ENCODE measurements at regions not wholly inside any gene's neighbourhood (a gene's known extent, or its start where the extent isn't known, plus 50 kb on each side); places are given as distances from the start of the nearest gene placed in this dataset.

DNA sequence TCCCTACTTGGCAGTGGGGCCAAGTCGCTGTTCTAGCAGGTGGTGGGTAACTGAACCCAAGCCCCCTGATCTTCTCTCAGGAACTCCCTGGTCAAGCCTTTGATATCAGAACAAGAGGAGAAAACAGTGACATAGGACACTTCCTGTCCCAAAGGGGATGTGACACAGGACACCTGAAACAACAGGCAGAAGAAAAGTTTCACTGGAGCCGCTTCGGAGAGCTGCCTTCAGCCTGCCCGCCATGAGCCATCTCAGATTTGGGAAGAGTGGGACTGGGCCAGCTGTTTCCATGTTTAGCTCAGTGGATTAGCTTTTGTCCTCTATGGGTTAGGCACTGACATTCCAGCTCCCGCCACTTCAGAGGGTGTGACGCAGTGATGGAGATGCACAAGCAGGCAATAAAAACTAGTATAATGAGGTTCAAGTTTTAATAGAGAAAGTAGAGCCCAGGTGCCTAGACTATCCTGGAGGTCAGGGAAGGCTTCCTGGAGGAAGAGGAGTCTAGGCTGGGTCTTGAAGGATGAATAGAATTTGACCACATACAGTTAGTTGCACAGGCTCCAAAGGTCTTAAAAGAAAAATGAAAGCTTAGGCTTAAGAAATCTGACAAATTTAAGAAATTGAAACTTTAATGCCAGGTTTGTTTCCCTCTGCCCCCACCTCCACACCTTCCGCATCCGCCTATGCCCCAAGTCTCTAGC, 104.1 kb upstream of the SPRY4 start (continued):
- TF ChIP-seq, protein P1, sequence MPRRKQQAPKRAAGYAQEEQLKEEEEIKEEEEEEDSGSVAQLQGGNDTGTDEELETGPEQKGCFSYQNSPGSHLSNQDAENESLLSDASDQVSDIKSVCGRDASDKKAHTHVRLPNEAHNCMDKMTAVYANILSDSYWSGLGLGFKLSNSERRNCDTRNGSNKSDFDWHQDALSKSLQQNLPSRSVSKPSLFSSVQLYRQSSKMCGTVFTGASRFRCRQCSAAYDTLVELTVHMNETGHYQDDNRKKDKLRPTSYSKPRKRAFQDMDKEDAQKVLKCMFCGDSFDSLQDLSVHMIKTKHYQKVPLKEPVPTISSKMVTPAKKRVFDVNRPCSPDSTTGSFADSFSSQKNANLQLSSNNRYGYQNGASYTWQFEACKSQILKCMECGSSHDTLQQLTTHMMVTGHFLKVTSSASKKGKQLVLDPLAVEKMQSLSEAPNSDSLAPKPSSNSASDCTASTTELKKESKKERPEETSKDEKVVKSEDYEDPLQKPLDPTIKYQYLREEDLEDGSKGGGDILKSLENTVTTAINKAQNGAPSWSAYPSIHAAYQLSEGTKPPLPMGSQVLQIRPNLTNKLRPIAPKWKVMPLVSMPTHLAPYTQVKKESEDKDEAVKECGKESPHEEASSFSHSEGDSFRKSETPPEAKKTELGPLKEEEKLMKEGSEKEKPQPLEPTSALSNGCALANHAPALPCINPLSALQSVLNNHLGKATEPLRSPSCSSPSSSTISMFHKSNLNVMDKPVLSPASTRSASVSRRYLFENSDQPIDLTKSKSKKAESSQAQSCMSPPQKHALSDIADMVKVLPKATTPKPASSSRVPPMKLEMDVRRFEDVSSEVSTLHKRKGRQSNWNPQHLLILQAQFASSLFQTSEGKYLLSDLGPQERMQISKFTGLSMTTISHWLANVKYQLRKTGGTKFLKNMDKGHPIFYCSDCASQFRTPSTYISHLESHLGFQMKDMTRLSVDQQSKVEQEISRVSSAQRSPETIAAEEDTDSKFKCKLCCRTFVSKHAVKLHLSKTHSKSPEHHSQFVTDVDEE (CRISPR knock-in tag; IDR thresholded peaks at IDR 0.05) = no peak
- no peak for TF ChIP-seq RARB (CRISPR knock-in tag; IDR thresholded peaks at IDR 0.05)
- TF ChIP-seq CSRNP3 (CRISPR knock-in tag; IDR thresholded peaks at IDR 0.05) = no peak
- TF ChIP-seq POU6F1 (CRISPR knock-in tag; IDR thresholded peaks at IDR 0.05; ENCODE audit: borderline replicate concordance, low read depth) = no peak

DNA sequence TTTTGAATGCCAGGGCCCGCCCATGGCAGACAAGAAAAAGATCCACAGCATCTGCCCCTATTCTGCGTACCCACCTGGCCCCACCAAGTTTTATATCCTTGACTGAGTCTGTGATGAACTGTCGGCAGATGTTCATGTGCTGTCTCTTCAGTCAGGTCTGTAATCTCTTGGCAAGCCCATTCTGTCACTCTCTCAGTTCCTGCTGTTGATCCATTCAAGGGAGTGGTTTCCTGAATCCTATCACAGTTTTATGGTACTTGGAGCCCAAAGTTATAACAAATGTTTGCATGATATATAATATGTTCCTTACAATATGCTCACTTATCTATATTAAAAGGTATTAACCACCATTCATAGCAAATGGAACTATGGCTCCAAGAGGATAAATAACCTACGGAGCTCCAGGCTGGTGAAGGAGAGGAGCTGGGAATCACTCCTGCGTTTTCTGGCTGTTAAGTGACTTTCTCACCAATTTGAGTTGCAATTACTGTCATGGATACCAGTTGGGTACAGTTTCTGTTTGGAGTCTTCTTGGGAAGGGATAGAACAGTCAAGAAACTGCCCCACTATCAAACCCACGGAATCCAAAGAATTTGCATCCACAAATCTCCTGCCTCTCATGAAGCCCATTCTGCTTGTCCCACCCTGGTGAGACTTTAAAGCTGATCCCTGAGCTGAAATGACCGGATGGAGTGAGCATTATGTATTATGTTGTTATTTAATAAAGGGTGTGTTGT, 103.4 kb upstream of the SPRY4 start:
- ATAC-seq = no peak
- TF ChIP-seq, protein P2, sequence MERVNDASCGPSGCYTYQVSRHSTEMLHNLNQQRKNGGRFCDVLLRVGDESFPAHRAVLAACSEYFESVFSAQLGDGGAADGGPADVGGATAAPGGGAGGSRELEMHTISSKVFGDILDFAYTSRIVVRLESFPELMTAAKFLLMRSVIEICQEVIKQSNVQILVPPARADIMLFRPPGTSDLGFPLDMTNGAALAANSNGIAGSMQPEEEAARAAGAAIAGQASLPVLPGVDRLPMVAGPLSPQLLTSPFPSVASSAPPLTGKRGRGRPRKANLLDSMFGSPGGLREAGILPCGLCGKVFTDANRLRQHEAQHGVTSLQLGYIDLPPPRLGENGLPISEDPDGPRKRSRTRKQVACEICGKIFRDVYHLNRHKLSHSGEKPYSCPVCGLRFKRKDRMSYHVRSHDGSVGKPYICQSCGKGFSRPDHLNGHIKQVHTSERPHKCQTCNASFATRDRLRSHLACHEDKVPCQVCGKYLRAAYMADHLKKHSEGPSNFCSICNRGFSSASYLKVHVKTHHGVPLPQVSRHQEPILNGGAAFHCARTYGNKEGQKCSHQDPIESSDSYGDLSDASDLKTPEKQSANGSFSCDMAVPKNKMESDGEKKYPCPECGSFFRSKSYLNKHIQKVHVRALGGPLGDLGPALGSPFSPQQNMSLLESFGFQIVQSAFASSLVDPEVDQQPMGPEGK (CRISPR knock-in tag; IDR thresholded peaks at IDR 0.05; ENCODE audit: borderline replicate concordance) = no peak
- TF ChIP-seq ZC3H10 (CRISPR knock-in tag; IDR thresholded peaks at IDR 0.05) = no peak
- TF ChIP-seq BACH2 (CRISPR knock-in tag; IDR thresholded peaks at IDR 0.05; ENCODE audit: borderline replicate concordance) = no peak
- TF ChIP-seq ZNF8 (CRISPR knock-in tag; IDR thresholded peaks at IDR 0.05) = no peak
- TF ChIP-seq POU6F1 (CRISPR knock-in tag; IDR thresholded peaks at IDR 0.05; ENCODE audit: borderline replicate concordance, low read depth) = no peak
- no peak for TF ChIP-seq ISL1 (CRISPR knock-in tag; IDR thresholded peaks at IDR 0.05)
- no peak for TF ChIP-seq ZNF70 (CRISPR knock-in tag; IDR thresholded peaks at IDR 0.05)
- no peak for TF ChIP-seq ZFP30 (CRISPR knock-in tag; IDR thresholded peaks at IDR 0.05)
- TF ChIP-seq ESRRG (CRISPR knock-in tag; IDR thresholded peaks at IDR 0.05) = no peak
- no peak for TF ChIP-seq ZNF565 (CRISPR knock-in tag; conservative IDR thresholded peaks at IDR 0.05; ENCODE audit: low read depth)
- no peak for TF ChIP-seq OSR1 (CRISPR knock-in tag; IDR thresholded peaks at IDR 0.05)
- TF ChIP-seq CSDC2 (CRISPR knock-in tag; IDR thresholded peaks at IDR 0.05) = no peak
- no peak for TF ChIP-seq ZFP3 (CRISPR knock-in tag; IDR thresholded peaks at IDR 0.05)
- TF ChIP-seq TOX (CRISPR knock-in tag; IDR thresholded peaks at IDR 0.05; ENCODE audit: borderline replicate concordance) = no peak

DNA sequence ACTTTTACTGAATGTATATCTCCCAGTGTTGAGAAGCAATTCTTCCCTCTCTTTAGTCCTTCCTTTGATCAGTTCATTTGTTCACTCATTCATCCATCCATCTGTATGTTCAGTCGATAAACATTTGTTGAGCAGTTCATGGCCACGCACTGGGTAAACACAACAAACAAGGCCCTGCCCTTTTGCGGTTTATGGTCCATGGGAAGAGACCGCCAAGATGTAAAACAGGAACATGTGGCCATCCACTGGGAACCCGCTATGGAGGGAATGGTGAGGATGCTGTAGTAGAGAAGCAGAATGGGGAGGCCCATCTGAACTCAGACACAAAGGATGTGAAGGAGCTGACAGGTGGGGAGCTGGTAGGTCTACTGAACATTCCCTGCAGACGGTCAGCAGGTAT, 102.7 kb upstream of the SPRY4 start:
- no peak for ATAC-seq
- no peak for TF ChIP-seq ZNF70 (CRISPR knock-in tag; IDR thresholded peaks at IDR 0.05)
- no peak for TF ChIP-seq RARB (CRISPR knock-in tag; IDR thresholded peaks at IDR 0.05)
- no peak for TF ChIP-seq SNAI2 (CRISPR knock-in tag; IDR thresholded peaks at IDR 0.05)
- TF ChIP-seq ARNTL (CRISPR knock-in tag; IDR thresholded peaks at IDR 0.05; ENCODE audit: borderline replicate concordance, low read depth) = no peak
- TF ChIP-seq GLIS3 (CRISPR knock-in tag; IDR thresholded peaks at IDR 0.05) = no peak
- no peak for TF ChIP-seq ESRRG (CRISPR knock-in tag; IDR thresholded peaks at IDR 0.05)
- TF ChIP-seq ZFP3 (CRISPR knock-in tag; IDR thresholded peaks at IDR 0.05) = no peak
- TF ChIP-seq PPARA (CRISPR knock-in tag; IDR thresholded peaks at IDR 0.05; ENCODE audit: borderline replicate concordance) = no peak
- TF ChIP-seq ISL1 (CRISPR knock-in tag; IDR thresholded peaks at IDR 0.05) = no peak
- TF ChIP-seq ZNF8 (CRISPR knock-in tag; IDR thresholded peaks at IDR 0.05) = no peak
- TF ChIP-seq ZNF565 (CRISPR knock-in tag; conservative IDR thresholded peaks at IDR 0.05; ENCODE audit: low read depth) = no peak
- no peak for TF ChIP-seq BACH2 (CRISPR knock-in tag; IDR thresholded peaks at IDR 0.05; ENCODE audit: borderline replicate concordance)
- TF ChIP-seq TOX (CRISPR knock-in tag; IDR thresholded peaks at IDR 0.05; ENCODE audit: borderline replicate concordance) = no peak
- no peak for TF ChIP-seq CREB5 (CRISPR knock-in tag; IDR thresholded peaks at IDR 0.05; ENCODE audit: low read depth)
- TF ChIP-seq POU6F1 (CRISPR knock-in tag; IDR thresholded peaks at IDR 0.05; ENCODE audit: borderline replicate concordance, low read depth) = no peak
- TF ChIP-seq ZFP30 (CRISPR knock-in tag; IDR thresholded peaks at IDR 0.05) = no peak
- TF ChIP-seq CSDC2 (CRISPR knock-in tag; IDR thresholded peaks at IDR 0.05) = no peak
- no peak for TF ChIP-seq OSR1 (CRISPR knock-in tag; IDR thresholded peaks at IDR 0.05)

All from SK-N-SH treated with all-trans-retinoic acid at 6 μM for 48 hours (cell line).